ENCODE measurements at regions not wholly inside any gene's neighbourhood (a gene's known extent, or its start where the extent isn't known, plus 50 kb on each side); places are given as distances from the start of the nearest gene placed in this dataset.
"Not testable (repeated sequence)": the region's sequence is repeated elsewhere in the genome, so short reads cannot be mapped to it uniquely, and the experiment has no call there.

GRCh38 chr5:28958581-28958980 is 1920.2 kb upstream of the CDH9 start:
- ATAC-seq, result no peak
- intact Hi-C loops (cut with DNase I), result no loop called here
- DNase-seq (ENCODE audit: low spot score), result no peak

GRCh38 chr5:28957450-28957849 is 1919.1 kb upstream of the CDH9 start:
- ATAC-seq (no peak), DNase-seq (ENCODE audit: low spot score) (no peak)
- intact Hi-C loops (cut with DNase I), result no loop called here

DNA sequence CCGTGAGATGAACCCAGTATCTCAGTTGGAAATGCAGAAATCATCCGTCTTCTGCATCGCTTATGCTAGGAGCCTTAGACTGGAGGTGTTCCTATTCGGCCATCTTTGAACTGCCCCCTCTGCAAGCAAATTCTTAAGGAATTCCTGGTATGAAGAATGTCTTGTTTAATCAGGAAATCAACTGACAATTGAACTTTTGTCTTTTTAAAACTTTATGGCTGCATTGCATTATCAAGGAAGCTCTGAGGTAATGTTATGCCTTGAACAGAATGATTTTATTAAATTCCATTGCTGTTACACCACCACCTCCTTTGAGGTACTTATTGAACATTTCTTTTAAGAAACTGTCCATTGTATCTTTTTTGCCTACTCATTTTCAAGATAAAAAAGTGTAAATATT is 1915.7 kb upstream of the CDH9 start:
- ATAC-seq (no peak), DNase-seq (ENCODE audit: low spot score) (no peak)
- intact Hi-C loops (cut with DNase I), result no loop called here

DNA sequence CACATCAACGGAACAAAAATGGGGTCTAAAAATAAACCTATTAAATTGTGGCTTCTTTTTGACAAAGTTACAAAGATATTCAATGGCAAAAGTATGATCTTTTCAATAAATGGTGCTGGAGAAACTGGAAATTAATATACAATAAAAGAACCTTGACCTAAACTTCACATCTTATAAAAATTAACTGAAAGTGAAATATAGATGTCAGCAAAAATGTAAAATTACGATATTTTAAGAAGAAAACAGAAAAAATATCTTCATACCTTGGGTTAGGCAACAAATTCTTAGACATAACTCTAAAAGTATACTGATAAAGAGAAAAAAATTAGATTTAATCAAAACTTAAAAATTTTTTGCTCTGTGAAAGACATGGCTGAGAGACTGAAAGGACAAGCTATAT is 1909.5 kb upstream of the CDH9 start:
- ATAC-seq, result no peak
- intact Hi-C loops (cut with DNase I), result no loop called here
- DNase-seq (ENCODE audit: low spot score), result no peak

DNA sequence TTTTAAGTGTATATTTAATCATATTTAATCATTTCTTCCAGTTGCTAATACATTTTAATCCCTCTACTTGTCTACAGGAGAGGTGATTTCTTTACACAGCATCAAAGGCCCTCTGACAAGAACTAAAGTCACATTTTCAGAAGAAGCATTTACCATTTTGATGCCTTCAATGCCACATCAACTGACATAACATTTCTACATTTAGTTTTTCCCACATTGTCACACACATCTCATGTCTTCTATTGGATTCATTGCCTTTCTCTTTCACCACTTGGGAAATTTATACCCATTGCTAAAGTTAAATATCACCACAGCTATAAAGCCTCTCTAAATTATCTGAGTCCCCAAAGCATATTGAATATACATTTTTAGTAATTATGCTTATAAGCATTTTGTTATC is 1907.5 kb upstream of the CDH9 start:
- no peak for DNase-seq (ENCODE audit: low spot score)
- intact Hi-C loops (cut with DNase I), result no loop called here
- no peak for ATAC-seq

DNA sequence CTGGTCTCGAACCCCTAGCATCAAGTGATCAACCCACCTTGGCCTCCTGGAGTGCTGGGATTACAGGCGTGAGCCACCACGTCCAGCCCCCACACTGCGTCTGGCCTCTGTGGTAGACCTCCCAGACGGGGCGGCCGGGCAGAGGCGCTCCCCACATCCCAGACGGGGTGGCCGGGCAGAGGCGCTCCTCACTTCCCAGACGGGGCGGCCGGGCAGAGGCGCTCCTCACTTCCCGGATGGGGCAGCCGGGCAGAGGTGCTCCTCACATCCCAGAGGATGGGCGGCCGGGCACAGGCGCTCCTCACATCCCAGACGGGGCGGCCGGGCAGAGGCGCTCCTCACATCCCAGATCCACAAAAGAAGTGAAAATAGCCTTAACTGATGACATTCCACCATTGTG is 1891.0 kb upstream of the CDH9 start:
- ATAC-seq; DNase-seq (ENCODE audit: low spot score); intact Hi-C loops (cut with DNase I): not testable (repeated sequence)

DNA sequence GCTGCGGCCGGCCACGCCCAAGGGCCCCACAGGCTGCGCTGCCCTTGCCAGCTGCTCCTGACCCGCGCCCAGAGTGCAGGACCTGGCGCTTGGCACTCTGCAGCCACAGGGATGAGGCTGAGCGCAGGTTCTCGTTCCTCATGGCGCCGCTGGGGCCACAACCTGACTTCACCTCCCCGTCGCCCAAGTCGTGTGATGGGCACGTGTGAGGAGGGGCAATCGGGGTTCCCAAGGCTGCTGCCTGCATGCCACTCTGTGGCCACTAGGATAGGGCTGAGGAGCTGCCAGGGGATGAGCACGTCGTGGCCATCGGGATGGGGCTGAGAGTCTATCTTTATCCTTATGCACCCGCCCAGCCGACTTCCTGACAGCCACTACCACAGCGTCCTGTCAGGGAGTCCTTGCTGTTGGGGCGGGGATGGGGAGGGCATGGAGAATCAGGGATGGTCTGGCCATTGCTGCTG is 1890.0 kb upstream of the CDH9 start:
- intact Hi-C loops (cut with DNase I); ATAC-seq; DNase-seq (ENCODE audit: low spot score): not testable (repeated sequence)

- intact Hi-C loops (cut with DNase I), result no loop called here
- ATAC-seq (no peak), DNase-seq (ENCODE audit: low spot score) (no peak)
Measured at GRCh38 chr5:28927559-28928326, 1889.4 kb upstream of the CDH9 start.

- DNase-seq (ENCODE audit: low spot score), result no peak
- intact Hi-C loops (cut with DNase I), result no loop called here
- ATAC-seq, result no peak
Measured at GRCh38 chr5:28926422-28926821, 1888.0 kb upstream of the CDH9 start.

DNA sequence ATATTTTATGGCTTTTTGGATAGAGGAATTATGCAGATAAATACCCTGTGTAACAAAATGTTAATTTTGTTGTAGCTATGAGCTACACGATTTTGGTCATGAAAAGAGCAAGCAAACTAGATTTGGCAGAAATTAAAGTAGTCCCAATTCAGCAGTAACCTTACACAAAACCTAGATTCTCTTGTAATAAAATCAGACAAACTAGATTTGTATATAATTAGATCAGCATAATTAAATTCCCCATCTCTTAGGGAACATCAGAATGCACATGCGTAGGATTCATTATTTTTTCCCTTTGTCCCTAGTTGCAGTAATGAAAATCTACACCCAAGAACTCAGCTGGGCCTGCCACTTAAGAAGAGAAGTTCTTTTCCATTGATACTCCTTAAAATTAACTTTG is 1879.2 kb upstream of the CDH9 start:
- intact Hi-C loops (cut with DNase I), result no loop called here
- DNase-seq (ENCODE audit: low spot score), result no peak

GRCh38 chr5:28914297-28914696 is 1875.9 kb upstream of the CDH9 start:
- no peak for DNase-seq (ENCODE audit: low spot score)
- no peak for ATAC-seq
- intact Hi-C loops (cut with DNase I), result no loop called here

More for the DNA sequence above, 1879.2 kb upstream of the CDH9 start:
- ATAC-seq, result no peak

DNA sequence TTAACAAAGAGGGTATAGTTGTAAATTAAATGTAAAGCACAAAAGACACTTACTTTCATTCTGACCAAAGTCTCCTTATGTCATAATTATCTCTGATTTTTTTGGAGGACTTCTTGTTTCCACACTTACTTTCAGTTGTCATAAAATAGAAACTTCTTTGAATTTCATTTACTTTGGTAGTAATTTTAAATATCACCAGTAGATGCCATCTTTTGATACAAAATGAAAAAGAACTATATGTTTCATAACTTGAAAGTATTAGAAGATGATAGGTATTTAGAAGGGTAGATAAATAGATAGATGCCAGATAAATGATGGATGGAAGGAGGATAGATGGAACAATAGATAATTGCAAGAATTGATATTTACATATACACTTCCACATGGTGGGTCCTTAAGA is 1865.3 kb upstream of the CDH9 start:
- ATAC-seq (no peak), DNase-seq (ENCODE audit: low spot score) (no peak)
- intact Hi-C loops (cut with DNase I), result no loop called here

GRCh38 chr5:28896949-28897348 is 1858.6 kb upstream of the CDH9 start:
- ATAC-seq, result no peak
- intact Hi-C loops (cut with DNase I), result no loop called here
- DNase-seq (ENCODE audit: low spot score), result no peak

DNA sequence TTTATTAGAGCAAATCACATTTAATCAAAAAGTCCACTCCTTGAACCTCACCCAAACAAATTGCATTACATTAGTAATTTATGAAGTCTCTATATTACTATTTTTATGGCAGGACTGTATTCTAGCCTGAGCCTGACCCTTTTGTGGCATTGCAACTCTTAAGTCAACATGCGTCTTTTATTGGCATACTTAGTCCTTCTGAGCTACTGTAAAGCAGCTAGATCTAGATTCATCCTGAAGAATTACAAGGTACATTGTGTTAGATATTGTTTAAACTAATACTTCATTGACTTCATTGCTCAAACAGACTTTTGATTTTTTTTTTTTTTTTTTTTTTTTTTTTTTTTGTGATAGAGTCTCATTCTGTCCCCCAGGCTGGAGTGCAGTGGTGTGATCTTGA is 1842.5 kb upstream of the CDH9 start:
- intact Hi-C loops (cut with DNase I), result no loop called here
- DNase-seq (ENCODE audit: low spot score), result no peak
- no peak for ATAC-seq

DNA sequence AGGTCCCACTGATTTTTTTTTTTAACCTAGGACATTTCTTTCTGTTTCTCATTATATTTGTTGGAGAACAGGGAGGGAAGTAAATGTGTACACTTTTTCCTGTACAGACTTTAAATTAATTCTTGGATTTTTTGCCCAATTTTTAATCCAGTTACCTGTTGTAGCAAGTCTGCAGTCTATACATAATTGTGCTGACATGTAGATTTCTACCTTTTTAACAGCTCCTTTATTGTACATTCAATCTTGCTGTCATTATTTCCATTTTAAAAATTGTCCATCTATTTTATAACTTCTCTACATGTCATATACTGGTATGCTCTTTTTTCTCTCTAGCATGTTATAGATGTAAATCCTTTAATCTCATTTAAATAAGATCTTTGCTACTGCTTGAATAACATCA is 1838.7 kb upstream of the CDH9 start:
- intact Hi-C loops (cut with DNase I), result no loop called here
- ATAC-seq, result no peak

DNA sequence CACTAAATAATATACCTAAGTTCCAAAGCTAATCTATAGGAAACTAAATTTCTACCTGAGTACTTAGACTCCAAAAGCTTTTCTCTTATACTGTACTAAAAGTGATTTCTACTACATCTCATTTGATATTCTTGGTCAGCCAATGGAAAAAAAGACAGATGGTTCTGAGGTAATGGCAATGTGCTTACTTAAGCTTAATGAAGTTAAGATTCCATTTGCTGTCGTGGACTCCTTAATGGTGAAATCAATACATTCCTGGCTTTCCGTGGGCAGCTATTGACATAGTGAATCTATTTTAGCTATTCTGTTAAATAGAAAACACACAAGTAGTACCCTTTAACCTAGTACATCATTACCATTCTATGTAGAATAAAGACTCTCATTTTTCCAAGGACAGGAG is 1825.6 kb upstream of the CDH9 start:
- no peak for ATAC-seq
- DNase-seq (ENCODE audit: low spot score), result no peak
- intact Hi-C loops (cut with DNase I), result no loop called here

More for the DNA sequence above, 1838.7 kb upstream of the CDH9 start:
- DNase-seq (ENCODE audit: low spot score), result no peak

- ATAC-seq, result no peak
- no peak for DNase-seq (ENCODE audit: low spot score)
- intact Hi-C loops (cut with DNase I), result no loop called here
Measured at GRCh38 chr5:28862860-28863196, 1824.4 kb upstream of the CDH9 start.

DNA sequence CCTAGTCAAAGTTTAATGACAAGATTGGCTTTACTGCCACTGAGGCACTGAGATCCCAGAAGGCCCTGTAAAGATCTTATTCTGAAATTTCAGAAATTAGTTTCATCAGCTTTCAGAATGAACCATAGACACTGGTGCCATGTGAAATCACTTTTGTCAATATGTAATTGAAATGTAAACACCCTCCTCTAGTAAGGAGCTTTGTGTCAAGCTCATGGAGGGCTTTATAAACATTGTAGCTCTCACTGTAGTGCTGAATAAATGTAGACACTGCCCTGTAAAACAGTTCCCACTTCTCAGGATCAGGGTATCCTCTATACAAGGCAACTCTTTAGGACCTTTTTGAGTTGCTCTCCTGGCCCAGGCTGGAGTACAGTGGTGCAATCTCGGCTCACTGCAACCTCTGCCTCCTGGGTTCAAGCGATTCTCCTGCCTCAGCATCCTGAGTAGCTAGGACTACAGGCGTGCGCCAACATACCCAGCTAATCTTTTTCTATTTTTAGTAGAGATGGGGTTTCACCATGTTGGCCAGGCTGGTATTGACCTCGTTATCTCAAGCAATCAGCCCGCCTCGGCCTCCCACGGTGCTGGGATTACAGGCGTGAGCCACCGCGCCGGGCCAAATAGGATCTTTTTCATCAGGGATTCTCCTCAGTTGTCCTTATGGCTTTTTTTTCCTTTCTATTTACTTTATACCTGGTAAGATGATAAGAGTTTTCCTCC is 1823.9 kb upstream of the CDH9 start:
- ATAC-seq, result no peak

GRCh38 chr5:28855626-28856025 is 1817.2 kb upstream of the CDH9 start:
- ATAC-seq, result no peak
- intact Hi-C loops (cut with DNase I), result no loop called here
- DNase-seq (ENCODE audit: low spot score), result no peak

More for the DNA sequence above, 1823.9 kb upstream of the CDH9 start:
- intact Hi-C loops (cut with DNase I), result no loop called here
- no peak for DNase-seq (ENCODE audit: low spot score)

GRCh38 chr5:28850320-28850921 is 1812.0 kb upstream of the CDH9 start:
- DNase-seq (ENCODE audit: low spot score) (no peak), ATAC-seq (no peak)
- intact Hi-C loops (cut with DNase I), result no loop called here
